ENCODE measurements at regions not wholly inside any gene's neighbourhood (a gene's known extent, or its start where the extent isn't known, plus 50 kb on each side); places are given as distances from the start of the nearest gene placed in this dataset.

- no TSS peak for BruUV-seq (replicated peaks)
- Histone ChIP-seq H3K36me3 (ENCODE audit: control insufficient read depth, insufficient read depth, low read length) (no peaks in the 10 kb centered on the region), H2AK5ac (ENCODE audit: low read depth, low read length) (no peak overlapping the region), H4K20me1 (ENCODE audit: insufficient read depth, low read length) (no peaks in the 10 kb centered on the region), H3K27me3 (ENCODE audit: control insufficient read depth, insufficient read depth, low read length) (no peaks in the 10 kb centered on the region; the same call in 1 of the 2 replicates), H4K8ac (ENCODE audit: low read depth in 2 of 2, low read length in 2 of 2) (no peak overlapping the region), H3K14ac (replicated peaks; ENCODE audit: low read depth, low read length) (no peak overlapping the region), H3K4me1 (ENCODE audit: control insufficient read depth, insufficient read depth, low read length) (peaks cover 2% of the 10 kb centered on the region; the same call in 1 of the 2 replicates), H3K27ac (ENCODE audit: insufficient read depth, low read length) (no peak overlapping the region), H2BK5ac (ENCODE audit: low read depth, low read length, poor library complexity, severe bottlenecking) (no peak overlapping the region), H3K23ac (ENCODE audit: low read depth, low read length) (no peak overlapping the region), H3K18ac (ENCODE audit: low read depth, low read length) (no peak overlapping the region), H4K91ac (ENCODE audit: insufficient read depth, low read depth, low read length) (no peak overlapping the region), H3K4me2 (ENCODE audit: low read depth, low read length) (no peak overlapping the region), H3K56ac (ENCODE audit: extremely low read depth, insufficient read depth, low read length) (no peak overlapping the region), H3K4me3 (ENCODE audit: insufficient read depth, low read depth, low read length) (no peak overlapping the region), H2AFZ (replicated peaks; ENCODE audit: low read length, poor library complexity) (no peak overlapping the region), H3K9me1 (ENCODE audit: insufficient read depth, low read length) (no peaks in the 10 kb centered on the region; the same call in 1 of the 2 replicates), H4K5ac (ENCODE audit: low read depth, low read length) (no peak overlapping the region), H3K4ac (ENCODE audit: low read depth, low read length) (no peak overlapping the region), H2BK15ac (ENCODE audit: low read depth, low read length) (no peak overlapping the region), H2BK120ac (ENCODE audit: low read depth, low read length) (no peak overlapping the region), H2AK9ac (replicated peaks; ENCODE audit: low read depth, low read length, poor library complexity) (no peak overlapping the region), H2BK20ac (ENCODE audit: low read depth, low read length) (no peak overlapping the region), H3K9ac (ENCODE audit: low read depth, low read length) (no peak overlapping the region), H3K9me3 (ENCODE audit: control insufficient read depth, insufficient read depth, low read length) (no peaks in the 10 kb centered on the region), H3K79me1 (ENCODE audit: low read depth in 1 of 2, low read length in 2 of 2) (no peaks in the 10 kb centered on the region)
- intact Hi-C loops (cut with micrococcal nuclease) (no loop called here), dilution Hi-C loops (cut with HindIII; ENCODE audit: low sequenced_read_pairs, unreplicated experiment) (no loop called here), in situ Hi-C loops (cut with MboI; ENCODE audit: low sequenced_read_pairs) (loop anchor here (25.0 kb wide), 2 partner anchors 640 to 940 kb away; no protein-coding TSS in a partner anchor)
- ATAC-seq (ENCODE audit: low read depth): no peak
- no peak for DNase-seq
- TF ChIP-seq CHD1 (IDR thresholded peaks at IDR 0.05; ENCODE audit: low read depth, low read length) (no peak), SMC3 (IDR thresholded peaks at IDR 0.05; ENCODE audit: low read depth, low read length) (no peak), BHLHE40 (IDR thresholded peaks at IDR 0.05; ENCODE audit: low read depth, low read length) (no peak), USF2 (IDR thresholded peaks at IDR 0.05; ENCODE audit: low read depth, low read length) (no peak), MXI1 (IDR thresholded peaks at IDR 0.05; ENCODE audit: borderline replicate concordance, low read depth, low read length) (no peak), MAZ (IDR thresholded peaks at IDR 0.05; ENCODE audit: borderline replicate concordance, low read depth, low read length) (no peak), NFE2L2 (IDR thresholded peaks at IDR 0.05; ENCODE audit: low read depth, low read length) (no peak)
- TF ChIP-seq, protein P1, sequence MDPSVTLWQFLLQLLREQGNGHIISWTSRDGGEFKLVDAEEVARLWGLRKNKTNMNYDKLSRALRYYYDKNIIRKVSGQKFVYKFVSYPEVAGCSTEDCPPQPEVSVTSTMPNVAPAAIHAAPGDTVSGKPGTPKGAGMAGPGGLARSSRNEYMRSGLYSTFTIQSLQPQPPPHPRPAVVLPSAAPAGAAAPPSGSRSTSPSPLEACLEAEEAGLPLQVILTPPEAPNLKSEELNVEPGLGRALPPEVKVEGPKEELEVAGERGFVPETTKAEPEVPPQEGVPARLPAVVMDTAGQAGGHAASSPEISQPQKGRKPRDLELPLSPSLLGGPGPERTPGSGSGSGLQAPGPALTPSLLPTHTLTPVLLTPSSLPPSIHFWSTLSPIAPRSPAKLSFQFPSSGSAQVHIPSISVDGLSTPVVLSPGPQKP (IDR thresholded peaks at IDR 0.05; ENCODE audit: borderline replicate concordance, low read depth, low read length): no peak
- TF ChIP-seq, protein P2, sequence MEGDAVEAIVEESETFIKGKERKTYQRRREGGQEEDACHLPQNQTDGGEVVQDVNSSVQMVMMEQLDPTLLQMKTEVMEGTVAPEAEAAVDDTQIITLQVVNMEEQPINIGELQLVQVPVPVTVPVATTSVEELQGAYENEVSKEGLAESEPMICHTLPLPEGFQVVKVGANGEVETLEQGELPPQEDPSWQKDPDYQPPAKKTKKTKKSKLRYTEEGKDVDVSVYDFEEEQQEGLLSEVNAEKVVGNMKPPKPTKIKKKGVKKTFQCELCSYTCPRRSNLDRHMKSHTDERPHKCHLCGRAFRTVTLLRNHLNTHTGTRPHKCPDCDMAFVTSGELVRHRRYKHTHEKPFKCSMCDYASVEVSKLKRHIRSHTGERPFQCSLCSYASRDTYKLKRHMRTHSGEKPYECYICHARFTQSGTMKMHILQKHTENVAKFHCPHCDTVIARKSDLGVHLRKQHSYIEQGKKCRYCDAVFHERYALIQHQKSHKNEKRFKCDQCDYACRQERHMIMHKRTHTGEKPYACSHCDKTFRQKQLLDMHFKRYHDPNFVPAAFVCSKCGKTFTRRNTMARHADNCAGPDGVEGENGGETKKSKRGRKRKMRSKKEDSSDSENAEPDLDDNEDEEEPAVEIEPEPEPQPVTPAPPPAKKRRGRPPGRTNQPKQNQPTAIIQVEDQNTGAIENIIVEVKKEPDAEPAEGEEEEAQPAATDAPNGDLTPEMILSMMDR (conservative IDR thresholded peaks at IDR 0.05; ENCODE audit: low read depth, low read length): no peak
- no CpG with 5 or more reads among the region's 4 CpGs for WGBS, 2 experiments (ENCODE audit: extremely low coverage in 2 of 2, insufficient read length in 1 of 2)
- POLR2A ChIA-PET (ENCODE audit: unreplicated experiment): no interaction called here
- CTCF ChIA-PET: no interaction called here
Measured at GRCh38 chr13:60327511-60327910, 69.5 kb upstream of the TDRD3 start.

All from IMR-90 (cell line).